Tibial nerve (tissue), 4 donors: ENCODE measurements at regions not wholly inside any gene's neighbourhood (a gene's known extent, or its start where the extent isn't known, plus 50 kb on each side); places are given as distances from the start of the nearest gene placed in this dataset.

Experiments used
- CTCF ChIP-seq, 5 experiments: fragments of 200-600 bp in 3 of 5; fragments of 450-650 bp in 2 of 5; sonication (generic) in 3 of 5; IDR thresholded peaks; one replicate each; pipeline ENCODE4 v1.5.1; 2016 to 2019; ENCODE audit warnings: antibody characterized with exemption in 5 of 5, mild to moderate bottlenecking in 3 of 5, moderate library complexity in 2 of 5
- EP300 ChIP-seq, 2 donors: sonication (generic); formaldehyde crosslinking; IDR thresholded peaks; one replicate each; pipeline ENCODE4 v1.6.1; 2017; ENCODE audit warnings: antibody characterized with exemption in 2 of 2, mild to moderate bottlenecking in 1 of 2

GRCh38 chr11:38927993-38928392, 2330.0 kb upstream of the RAG2 start:
- TF ChIP-seq CTCF (IDR thresholded peaks at IDR 0.05) (no peak), EP300 (IDR thresholded peaks at IDR 0.05) (no peak)
